Ammon's horn (tissue), 1 donor: ENCODE measurements at regions not wholly inside any gene's neighbourhood (a gene's known extent, or its start where the extent isn't known, plus 50 kb on each side); places are given as distances from the start of the nearest gene placed in this dataset.

Source experiments
- DNase-seq: peaks from one replicate; pipeline ENCODE4 v3.0.0-alpha.2; 2016; ENCODE audit warnings: low spot score

- no peak for DNase-seq
Measured at GRCh38 chr21:18191139-18191538, 53.5 kb upstream of the CHODL start.

GRCh38 chr21:18178509-18178908, 66.1 kb upstream of the CHODL start:
- DNase-seq, result no peak

GRCh38 chr21:18174370-18174769, 70.3 kb upstream of the CHODL start:
- no peak for DNase-seq

GRCh38 chr21:18170829-18171228, 73.8 kb upstream of the CHODL start:
- DNase-seq, result no peak

GRCh38 chr21:18170221-18170620, 74.4 kb upstream of the CHODL start:
- DNase-seq, result no peak

- DNase-seq, result no peak
Measured at GRCh38 chr21:18168108-18168507, 76.5 kb upstream of the CHODL start.

GRCh38 chr21:18164933-18165332, 79.7 kb upstream of the CHODL start:
- no peak for DNase-seq

- DNase-seq, result no peak
Measured at GRCh38 chr21:18164483-18164882, 80.2 kb upstream of the CHODL start.

GRCh38 chr21:18163956-18164355, 80.7 kb upstream of the CHODL start:
- DNase-seq, result no peak

GRCh38 chr21:18161841-18162240, 82.8 kb upstream of the CHODL start:
- no peak for DNase-seq

- no peak for DNase-seq
Measured at GRCh38 chr21:18157406-18157805, 87.2 kb upstream of the CHODL start.

- DNase-seq, result no peak
Measured at GRCh38 chr21:18155508-18156193, 89.0 kb upstream of the CHODL start.

- no peak for DNase-seq
Measured at GRCh38 chr21:18153063-18153462, 91.6 kb upstream of the CHODL start.

GRCh38 chr21:18152371-18152770, 92.3 kb upstream of the CHODL start:
- DNase-seq, result no peak

- DNase-seq, result no peak
Measured at GRCh38 chr21:18151046-18151445, 93.6 kb upstream of the CHODL start.

- DNase-seq, result no peak
Measured at GRCh38 chr21:18148401-18148800, 96.2 kb upstream of the CHODL start.

- no peak for DNase-seq
Measured at GRCh38 chr21:18147678-18148077, 97.0 kb upstream of the CHODL start.

- no peak for DNase-seq
Measured at GRCh38 chr21:18146820-18147219, 97.8 kb upstream of the CHODL start.

- DNase-seq, result no peak
Measured at GRCh38 chr21:18144339-18144738, 100.3 kb upstream of the CHODL start.

- no peak for DNase-seq
Measured at GRCh38 chr21:18142655-18143054, 102.0 kb upstream of the CHODL start.

- DNase-seq, result no peak
Measured at GRCh38 chr21:18138507-18138906, 106.1 kb upstream of the CHODL start.

- no peak for DNase-seq
Measured at GRCh38 chr21:18129526-18129925, 115.1 kb upstream of the CHODL start.

- DNase-seq, result no peak
Measured at GRCh38 chr21:18118566-18118965, 126.1 kb upstream of the CHODL start.

GRCh38 chr21:18117176-18117575, 127.5 kb upstream of the CHODL start:
- DNase-seq, result no peak

- peak; percentile 5 for DNase-seq
Measured at GRCh38 chr21:18114810-18115209, 129.8 kb upstream of the CHODL start.
